Right hindlimb (tissue), 1 donor: ENCODE measurements at regions not wholly inside any gene's neighbourhood (a gene's known extent, or its start where the extent isn't known, plus 50 kb on each side); places are given as distances from the start of the nearest gene placed in this dataset.

Experiments used
- DNase-seq: peaks from one replicate; pipeline ENCODE4 v3.0.0-alpha.2; 2018

- DNase-seq = no peak
Measured at GRCh38 chr11:135075740-135076139, 663.7 kb upstream of the B3GAT1 start.

GRCh38 chr11:135074397-135074998 lies 662.5 kb upstream of the B3GAT1 start:
- no peak for DNase-seq

- no peak for DNase-seq
Measured at GRCh38 chr11:135073870-135074269, 661.8 kb upstream of the B3GAT1 start.

GRCh38 chr11:135073381-135073780 lies 661.3 kb upstream of the B3GAT1 start:
- DNase-seq = no peak

- no peak for DNase-seq
Measured at GRCh38 chr11:135069890-135070289, 657.8 kb upstream of the B3GAT1 start.

- DNase-seq = no peak
Measured at GRCh38 chr11:135069063-135069462, 657.0 kb upstream of the B3GAT1 start.

GRCh38 chr11:135062994-135063393 lies 651.0 kb upstream of the B3GAT1 start:
- no peak for DNase-seq

GRCh38 chr11:135061166-135061565 lies 649.1 kb upstream of the B3GAT1 start:
- DNase-seq = no peak

- DNase-seq = no peak
Measured at GRCh38 chr11:135046986-135047385, 634.9 kb upstream of the B3GAT1 start.

- DNase-seq = no peak
Measured at GRCh38 chr11:135046556-135046955, 634.5 kb upstream of the B3GAT1 start.

- DNase-seq = no peak
Measured at GRCh38 chr11:135043434-135043833, 631.4 kb upstream of the B3GAT1 start.

- DNase-seq = no peak
Measured at GRCh38 chr11:135037828-135038227, 625.8 kb upstream of the B3GAT1 start.

- DNase-seq = no peak
Measured at GRCh38 chr11:135036488-135037297, 624.7 kb upstream of the B3GAT1 start.

- no peak for DNase-seq
Measured at GRCh38 chr11:135035282-135035681, 623.2 kb upstream of the B3GAT1 start.

- DNase-seq = peak; percentile 36
Measured at GRCh38 chr11:135033540-135033939, 621.5 kb upstream of the B3GAT1 start.

- DNase-seq = no peak
Measured at GRCh38 chr11:135031205-135031989, 619.4 kb upstream of the B3GAT1 start.

- peak; percentile 61 for DNase-seq
Measured at GRCh38 chr11:135027461-135027860, 615.4 kb upstream of the B3GAT1 start.

- no peak for DNase-seq
Measured at GRCh38 chr11:135023499-135023898, 611.5 kb upstream of the B3GAT1 start.

GRCh38 chr11:135022454-135022853 lies 610.4 kb upstream of the B3GAT1 start:
- no peak for DNase-seq

GRCh38 chr11:135019899-135020298 lies 607.9 kb upstream of the B3GAT1 start:
- DNase-seq = no peak

- DNase-seq = no peak
Measured at GRCh38 chr11:135019343-135019871, 607.4 kb upstream of the B3GAT1 start.

- DNase-seq = no peak
Measured at GRCh38 chr11:135017296-135017695, 605.3 kb upstream of the B3GAT1 start.

GRCh38 chr11:135015966-135016365 lies 603.9 kb upstream of the B3GAT1 start:
- no peak for DNase-seq
